Sigmoid colon (tissue), 4 donors: ENCODE measurements at regions not wholly inside any gene's neighbourhood (a gene's known extent, or its start where the extent isn't known, plus 50 kb on each side); places are given as distances from the start of the nearest gene placed in this dataset.

Source experiments
- EP300 ChIP-seq, 4 donors: sonication (generic); formaldehyde crosslinking; IDR thresholded peaks; one replicate each; pipeline ENCODE4 v1.6.1; 2017; ENCODE audit warnings: antibody characterized with exemption in 4 of 4
- POLR2A ChIP-seq, 2 donors: fragments of 450-650 bp; IDR thresholded peaks; one replicate each; pipeline ENCODE4 v1.6.1; 2016; ENCODE audit warnings: antibody characterized with exemption in 2 of 2, mild to moderate bottlenecking in 2 of 2, moderate library complexity in 2 of 2
- POLR2AphosphoS5 ChIP-seq, 4 donors: sonication (generic); formaldehyde crosslinking; IDR thresholded peaks; one replicate each; pipeline ENCODE4 v1.6.1; 2017; ENCODE audit warnings: antibody characterized with exemption in 4 of 4
- TF ChIP-seq, protein P1 (sequence below), 4 experiments: fragments of 450-650 bp in 3 of 4; fragments of 200-600 bp in 1 of 4; IDR thresholded peaks; one replicate each; pipeline ENCODE4 v1.5.1; 2016 to 2019; ENCODE audit warnings: antibody characterized with exemption in 4 of 4, mild to moderate bottlenecking in 3 of 4, moderate library complexity in 2 of 4

- TF ChIP-seq POLR2AphosphoS5 (IDR thresholded peaks at IDR 0.05) = no peak
- TF ChIP-seq, protein P1, sequence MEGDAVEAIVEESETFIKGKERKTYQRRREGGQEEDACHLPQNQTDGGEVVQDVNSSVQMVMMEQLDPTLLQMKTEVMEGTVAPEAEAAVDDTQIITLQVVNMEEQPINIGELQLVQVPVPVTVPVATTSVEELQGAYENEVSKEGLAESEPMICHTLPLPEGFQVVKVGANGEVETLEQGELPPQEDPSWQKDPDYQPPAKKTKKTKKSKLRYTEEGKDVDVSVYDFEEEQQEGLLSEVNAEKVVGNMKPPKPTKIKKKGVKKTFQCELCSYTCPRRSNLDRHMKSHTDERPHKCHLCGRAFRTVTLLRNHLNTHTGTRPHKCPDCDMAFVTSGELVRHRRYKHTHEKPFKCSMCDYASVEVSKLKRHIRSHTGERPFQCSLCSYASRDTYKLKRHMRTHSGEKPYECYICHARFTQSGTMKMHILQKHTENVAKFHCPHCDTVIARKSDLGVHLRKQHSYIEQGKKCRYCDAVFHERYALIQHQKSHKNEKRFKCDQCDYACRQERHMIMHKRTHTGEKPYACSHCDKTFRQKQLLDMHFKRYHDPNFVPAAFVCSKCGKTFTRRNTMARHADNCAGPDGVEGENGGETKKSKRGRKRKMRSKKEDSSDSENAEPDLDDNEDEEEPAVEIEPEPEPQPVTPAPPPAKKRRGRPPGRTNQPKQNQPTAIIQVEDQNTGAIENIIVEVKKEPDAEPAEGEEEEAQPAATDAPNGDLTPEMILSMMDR (IDR thresholded peaks at IDR 0.05) = no peak
- TF ChIP-seq POLR2A (IDR thresholded peaks at IDR 0.05) = no peak
- TF ChIP-seq EP300 (IDR thresholded peaks at IDR 0.05) = no peak
Measured at GRCh38 chr2:128997166-128997866, 678.6 kb upstream of the HS6ST1 start.
